ENCODE measurements at regions not wholly inside any gene's neighbourhood (a gene's known extent, or its start where the extent isn't known, plus 50 kb on each side); places are given as distances from the start of the nearest gene placed in this dataset.

DNA sequence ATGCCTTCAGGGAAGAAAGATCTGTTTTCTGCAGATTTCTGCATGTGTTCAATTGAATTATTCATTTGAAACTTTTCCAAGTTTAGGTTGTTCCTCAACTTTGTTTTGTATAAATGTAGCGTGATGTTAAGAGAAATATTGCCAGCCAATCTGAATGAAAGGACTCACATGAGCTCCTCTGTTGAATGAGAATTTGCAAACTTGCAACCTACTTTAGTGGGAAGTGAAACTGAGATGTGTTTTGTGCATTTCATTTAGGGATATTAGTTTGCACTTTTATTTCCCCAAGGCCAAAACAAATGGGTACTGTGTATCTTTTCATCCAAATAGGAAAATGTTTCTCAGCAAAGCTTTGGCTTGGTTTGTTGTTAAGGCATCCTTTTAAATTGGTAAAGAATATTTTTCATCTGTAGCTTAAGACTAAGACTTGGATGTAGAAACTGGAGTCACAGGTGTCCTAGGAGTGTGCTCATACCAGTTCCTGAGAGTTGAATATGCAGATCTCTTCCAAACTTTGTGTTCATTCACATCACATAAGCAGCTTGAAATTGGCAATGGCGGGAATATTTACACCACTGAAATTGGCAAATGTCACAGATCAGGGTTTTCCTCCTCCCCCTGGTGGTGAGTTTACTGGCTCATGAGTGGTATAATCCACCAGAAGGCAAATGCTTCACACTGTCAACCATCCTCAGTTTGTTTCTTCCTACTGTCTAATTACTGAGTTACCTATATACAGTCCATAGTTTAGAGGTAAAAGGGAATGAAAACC is 193.6 kb upstream of the BANK1 start:
- Histone ChIP-seq H4K20me1 (ENCODE audit: insufficient read depth, low read length) (no peaks in the 10 kb centered on the region), H3K27ac (ENCODE audit: low read depth, low read length) (no peak overlapping the region), H3K4me1 (ENCODE audit: insufficient read depth, low read length) (no peaks in the 10 kb centered on the region), H3K79me2 (ENCODE audit: insufficient read depth, low read length) (no peaks in the 10 kb centered on the region), H2AFZ (ENCODE audit: low read depth, low read length) (no peak overlapping the region), H3K4me3 (ENCODE audit: insufficient read depth, low read depth, low read length) (no peak overlapping the region), H3K9ac (ENCODE audit: low read length) (no peak overlapping the region), H3K27me3 (ENCODE audit: insufficient read depth, low read length) (no peaks in the 10 kb centered on the region), H3K36me3 (ENCODE audit: insufficient read depth, low read length) (no peaks in the 10 kb centered on the region), H3K4me2 (ENCODE audit: low read length) (no peak overlapping the region), H3K9me3 (ENCODE audit: insufficient read depth, low read depth, low read length) (no peaks in the 10 kb centered on the region)
- Mint-ChIP-seq H3K9me3 (ENCODE audit: unreplicated experiment) (peaks cover 2% of the 10 kb centered on the region), H3K36me3 (ENCODE audit: low read depth, unreplicated experiment) (no peaks in the 10 kb centered on the region), H3K4me1 (ENCODE audit: low read depth, unreplicated experiment) (no peaks in the 10 kb centered on the region), H3K27me3 (ENCODE audit: low read depth, unreplicated experiment) (no peaks in the 10 kb centered on the region), H3K27ac (ENCODE audit: unreplicated experiment) (no peak overlapping the region), H3K4me3 (ENCODE audit: unreplicated experiment) (no peak overlapping the region)
- FAIRE-seq (no peak), DNase-seq (ENCODE audit: low read depth) (no peak)
- TF ChIP-seq EZH2 (IDR thresholded peaks at IDR 0.05; ENCODE audit: insufficient read depth, low read length), result no peak
- TF ChIP-seq, protein P1, sequence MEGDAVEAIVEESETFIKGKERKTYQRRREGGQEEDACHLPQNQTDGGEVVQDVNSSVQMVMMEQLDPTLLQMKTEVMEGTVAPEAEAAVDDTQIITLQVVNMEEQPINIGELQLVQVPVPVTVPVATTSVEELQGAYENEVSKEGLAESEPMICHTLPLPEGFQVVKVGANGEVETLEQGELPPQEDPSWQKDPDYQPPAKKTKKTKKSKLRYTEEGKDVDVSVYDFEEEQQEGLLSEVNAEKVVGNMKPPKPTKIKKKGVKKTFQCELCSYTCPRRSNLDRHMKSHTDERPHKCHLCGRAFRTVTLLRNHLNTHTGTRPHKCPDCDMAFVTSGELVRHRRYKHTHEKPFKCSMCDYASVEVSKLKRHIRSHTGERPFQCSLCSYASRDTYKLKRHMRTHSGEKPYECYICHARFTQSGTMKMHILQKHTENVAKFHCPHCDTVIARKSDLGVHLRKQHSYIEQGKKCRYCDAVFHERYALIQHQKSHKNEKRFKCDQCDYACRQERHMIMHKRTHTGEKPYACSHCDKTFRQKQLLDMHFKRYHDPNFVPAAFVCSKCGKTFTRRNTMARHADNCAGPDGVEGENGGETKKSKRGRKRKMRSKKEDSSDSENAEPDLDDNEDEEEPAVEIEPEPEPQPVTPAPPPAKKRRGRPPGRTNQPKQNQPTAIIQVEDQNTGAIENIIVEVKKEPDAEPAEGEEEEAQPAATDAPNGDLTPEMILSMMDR (IDR thresholded peaks at IDR 0.05; ENCODE audit: insufficient read depth, low read depth, low read length), result peak; percentile 14

GRCh38 chr4:101594588-101594987 is 195.9 kb upstream of the BANK1 start:
- no peaks in the 10 kb centered on the region for H3K9me3 ChIP-seq (ENCODE audit: insufficient read depth, low read depth, low read length)
- no peaks in the 10 kb centered on the region for H3K4me1 Mint-ChIP-seq (ENCODE audit: low read depth, unreplicated experiment)
- H2AFZ ChIP-seq (ENCODE audit: low read depth, low read length), result no peak overlapping the region
- TF ChIP-seq, protein P1 (IDR thresholded peaks at IDR 0.05; ENCODE audit: insufficient read depth, low read depth, low read length), result no peak
- TF ChIP-seq EZH2 (IDR thresholded peaks at IDR 0.05; ENCODE audit: insufficient read depth, low read length), result no peak
- no peak for DNase-seq (ENCODE audit: low read depth)
- H3K4me3 ChIP-seq (ENCODE audit: insufficient read depth, low read depth, low read length), result no peak overlapping the region
- no peaks in the 10 kb centered on the region for H3K36me3 Mint-ChIP-seq (ENCODE audit: low read depth, unreplicated experiment)
- H3K4me1 ChIP-seq (ENCODE audit: insufficient read depth, low read length), result no peaks in the 10 kb centered on the region
- H3K4me2 ChIP-seq (ENCODE audit: low read length), result no peak overlapping the region
- H3K9ac ChIP-seq (ENCODE audit: low read length), result no peak overlapping the region
- no peaks in the 10 kb centered on the region for H3K36me3 ChIP-seq (ENCODE audit: insufficient read depth, low read length)
- peaks cover 2% of the 10 kb centered on the region for H3K9me3 Mint-ChIP-seq (ENCODE audit: unreplicated experiment)
- no peaks in the 10 kb centered on the region for H4K20me1 ChIP-seq (ENCODE audit: insufficient read depth, low read length)
- no peaks in the 10 kb centered on the region for H3K27me3 Mint-ChIP-seq (ENCODE audit: low read depth, unreplicated experiment)
- H3K27ac ChIP-seq (ENCODE audit: low read depth, low read length), result no peak overlapping the region
- no peak overlapping the region for H3K4me3 Mint-ChIP-seq (ENCODE audit: unreplicated experiment)
- no peaks in the 10 kb centered on the region for H3K79me2 ChIP-seq (ENCODE audit: insufficient read depth, low read length)
- no peaks in the 10 kb centered on the region for H3K27me3 ChIP-seq (ENCODE audit: insufficient read depth, low read length)
- H3K27ac Mint-ChIP-seq (ENCODE audit: unreplicated experiment), result no peak overlapping the region
- FAIRE-seq, result no peak

- H3K9me3 ChIP-seq (ENCODE audit: insufficient read depth, low read depth, low read length), result no peaks in the 10 kb centered on the region
- H3K4me2 ChIP-seq (ENCODE audit: low read length), result no peak overlapping the region
- H3K79me2 ChIP-seq (ENCODE audit: insufficient read depth, low read length), result no peaks in the 10 kb centered on the region
- no peaks in the 10 kb centered on the region for H3K36me3 ChIP-seq (ENCODE audit: insufficient read depth, low read length)
- no peak overlapping the region for H2AFZ ChIP-seq (ENCODE audit: low read depth, low read length)
- TF ChIP-seq, protein P1 (IDR thresholded peaks at IDR 0.05; ENCODE audit: insufficient read depth, low read depth, low read length), result no peak
- TF ChIP-seq EZH2 (IDR thresholded peaks at IDR 0.05; ENCODE audit: insufficient read depth, low read length), result no peak
- no peak overlapping the region for H3K9ac ChIP-seq (ENCODE audit: low read length)
- H3K36me3 Mint-ChIP-seq (ENCODE audit: low read depth, unreplicated experiment), result no peaks in the 10 kb centered on the region
- no peak overlapping the region for H3K4me3 ChIP-seq (ENCODE audit: insufficient read depth, low read depth, low read length)
- no peaks in the 10 kb centered on the region for H3K27me3 ChIP-seq (ENCODE audit: insufficient read depth, low read length)
- H3K27ac Mint-ChIP-seq (ENCODE audit: unreplicated experiment), result no peak overlapping the region
- no peaks in the 10 kb centered on the region for H3K4me1 ChIP-seq (ENCODE audit: insufficient read depth, low read length)
- H3K27ac ChIP-seq (ENCODE audit: low read depth, low read length), result no peak overlapping the region
- H3K4me1 Mint-ChIP-seq (ENCODE audit: low read depth, unreplicated experiment), result no peaks in the 10 kb centered on the region
- no peak for FAIRE-seq
- H3K9me3 Mint-ChIP-seq (ENCODE audit: unreplicated experiment), result peaks cover 2% of the 10 kb centered on the region
- no peaks in the 10 kb centered on the region for H3K27me3 Mint-ChIP-seq (ENCODE audit: low read depth, unreplicated experiment)
- no peak overlapping the region for H3K4me3 Mint-ChIP-seq (ENCODE audit: unreplicated experiment)
- H4K20me1 ChIP-seq (ENCODE audit: insufficient read depth, low read length), result no peaks in the 10 kb centered on the region
- no peak for DNase-seq (ENCODE audit: low read depth)
Measured at GRCh38 chr4:101593666-101594065, 196.9 kb upstream of the BANK1 start.

Data from astrocyte (in vitro differentiated cells and primary cell).